IMR-90 (cell line): ENCODE measurements at regions not wholly inside any gene's neighbourhood (a gene's known extent, or its start where the extent isn't known, plus 50 kb on each side); places are given as distances from the start of the nearest gene placed in this dataset.

Experiments
- ATAC-seq: fragments of 200-7000 bp; cut with Tn5 transposase; 2 replicates; pipeline ENCODE4 v1.9.1; 2020; ENCODE audit warnings: low read depth, mild to moderate bottlenecking, moderate library complexity
- BruUV-seq: library from RNA; stranded (reverse); fragments of 400-500 nt; replicated peaks from 2 replicates; lab custom pipeline; 2021; lab: Mats Ljungman, UMichigan
- CTCF ChIA-PET: fragments of 300-600 bp; formaldehyde crosslinking; extraction: SDS; loops from one replicate; lab custom pipeline; 2021; ENCODE audit warnings: antibody characterized with exemption; lab: Yijun Ruan, JAX
- POLR2A ChIA-PET: fragments of 300-600 bp; sonication (Branson Sonifier 250); formaldehyde crosslinking; loops from one replicate; lab custom pipeline; 2022; ENCODE audit warnings: antibody characterized with exemption; ENCODE audit not compliant: unreplicated experiment; lab: Charles Lee
- DNase-seq: peaks from one replicate; pipeline ENCODE4 v3.0.0; 2013
- H2AFZ ChIP-seq: replicated peaks from 2 replicates; pipeline ENCODE3; 2013; ENCODE audit warnings: low read length, mild to moderate bottlenecking; ENCODE audit not compliant: poor library complexity
- H2AK5ac ChIP-seq: 2 replicates; pipeline ENCODE4 v1.6.1; 2013; ENCODE audit warnings: low read depth, low read length, inconsistent platforms
- H2AK9ac ChIP-seq: replicated peaks from 2 replicates; pipeline ENCODE3; 2013; ENCODE audit warnings: mild to moderate bottlenecking, low read depth, low read length, moderate library complexity; ENCODE audit not compliant: poor library complexity
- H2BK120ac ChIP-seq: 2 replicates; pipeline ENCODE4 v1.6.1; 2013; ENCODE audit warnings: low read depth, low read length, inconsistent platforms
- H2BK15ac ChIP-seq: 3 replicates; pipeline ENCODE4 v1.6.1; 2013; ENCODE audit warnings: low read depth, low read length, inconsistent platforms
- H2BK20ac ChIP-seq: 2 replicates; pipeline ENCODE4 v1.6.1; 2013; ENCODE audit warnings: low read depth, mild to moderate bottlenecking, inconsistent platforms, low read length, moderate library complexity
- H2BK5ac ChIP-seq: 2 replicates; pipeline ENCODE4 v1.6.1; 2013; ENCODE audit warnings: mild to moderate bottlenecking, low read depth, low read length, inconsistent platforms; ENCODE audit not compliant: poor library complexity, severe bottlenecking
- H3K14ac ChIP-seq: replicated peaks from 2 replicates; pipeline ENCODE4 v1.6.1; 2013; ENCODE audit warnings: low read depth, low read length, inconsistent platforms
- H3K18ac ChIP-seq: 2 replicates; pipeline ENCODE4 v1.6.1; 2013; ENCODE audit warnings: low read depth, low read length, control low read depth
- H3K23ac ChIP-seq: 2 replicates; pipeline ENCODE4 v1.6.1; 2013; ENCODE audit warnings: low read depth, low read length, inconsistent platforms
- H3K27ac ChIP-seq: 2 replicates; pipeline ENCODE4 v1.5.1; 2013; ENCODE audit warnings: mild to moderate bottlenecking, control low read depth, low read length; ENCODE audit not compliant: insufficient read depth
- H3K27me3 ChIP-seq: 2 replicates; pipeline ENCODE4 v1.6.1; 2013; ENCODE audit warnings: low read length; ENCODE audit not compliant: control insufficient read depth, insufficient read depth
- H3K36me3 ChIP-seq: 2 replicates; pipeline ENCODE4 v1.6.1; 2013; ENCODE audit warnings: low read length, mixed read lengths; ENCODE audit not compliant: control insufficient read depth, insufficient read depth
- H3K4ac ChIP-seq: 2 replicates; pipeline ENCODE4 v1.6.1; 2013; ENCODE audit warnings: low read depth, low read length, inconsistent platforms
- H3K4me1 ChIP-seq: 2 replicates; pipeline ENCODE4 v1.6.1; 2013; ENCODE audit warnings: low read length, mixed read lengths; ENCODE audit not compliant: control insufficient read depth, insufficient read depth
- H3K4me2 ChIP-seq: 2 replicates; pipeline ENCODE4 v1.6.1; 2013; ENCODE audit warnings: low read depth, mild to moderate bottlenecking, control low read depth, low read length, moderate library complexity
- H3K4me3 ChIP-seq: 2 replicates; pipeline ENCODE4 v1.5.1; 2013; ENCODE audit warnings: low read depth, mild to moderate bottlenecking, control low read depth, low read length, moderate library complexity; ENCODE audit not compliant: insufficient read depth
- H3K56ac ChIP-seq: 2 replicates; pipeline ENCODE4 v1.6.1; 2013; ENCODE audit warnings: low read length, inconsistent platforms; ENCODE audit not compliant: insufficient read depth; ENCODE audit errors: extremely low read depth
- H3K79me1 ChIP-seq, 2 experiments: 2 replicates each; pipeline ENCODE4 v1.6.1; 2013; ENCODE audit warnings: low read length in 2 of 2, inconsistent platforms in 1 of 2, low read depth in 1 of 2
- H3K9ac ChIP-seq: 2 replicates; pipeline ENCODE4 v1.6.1; 2013; ENCODE audit warnings: low read depth, low read length, control low read depth
- H3K9me1 ChIP-seq: 2 replicates; pipeline ENCODE4 v1.6.1; 2013; ENCODE audit warnings: low read length, inconsistent platforms; ENCODE audit not compliant: insufficient read depth
- H3K9me3 ChIP-seq: 2 replicates; pipeline ENCODE4 v1.6.1; 2013; ENCODE audit warnings: low read length; ENCODE audit not compliant: control insufficient read depth, insufficient read depth
- H4K20me1 ChIP-seq: 2 replicates; pipeline ENCODE4 v1.6.1; 2013; ENCODE audit warnings: low read length, inconsistent platforms; ENCODE audit not compliant: insufficient read depth
- H4K5ac ChIP-seq: 2 replicates; pipeline ENCODE4 v1.6.1; 2013; ENCODE audit warnings: mild to moderate bottlenecking, low read depth, low read length, control low read depth
- H4K8ac ChIP-seq, 2 experiments: 2 replicates each; pipeline ENCODE4 v1.6.1; 2013; ENCODE audit warnings: low read depth in 2 of 2, low read length in 2 of 2, control low read depth in 1 of 2, inconsistent platforms in 1 of 2
- H4K91ac ChIP-seq: 2 replicates; pipeline ENCODE4 v1.6.1; 2013; ENCODE audit warnings: low read depth, low read length, inconsistent platforms; ENCODE audit not compliant: insufficient read depth
- BHLHE40 ChIP-seq: fragments of 150-350 bp; IDR thresholded peaks from 2 replicates; pipeline ENCODE4 v1.6.1; 2016; ENCODE audit warnings: mild to moderate bottlenecking, low read depth, low read length
- CTCF ChIP-seq: conservative IDR thresholded peaks from 2 replicates; pipeline ENCODE4 v1.5.1; 2012; ENCODE audit warnings: mild to moderate bottlenecking, low read depth, low read length, improper control_type of control experiment
- ELK1 ChIP-seq: fragments of 150-350 bp; IDR thresholded peaks from 2 replicates; pipeline ENCODE4 v1.6.1; 2016; ENCODE audit warnings: low read depth, mild to moderate bottlenecking, low read length, moderate library complexity, borderline replicate concordance
- FOS ChIP-seq: fragments of 150-350 bp; IDR thresholded peaks from 2 replicates; pipeline ENCODE4 v1.6.1; 2016; ENCODE audit warnings: low read depth, low read length
- MAZ ChIP-seq: IDR thresholded peaks from 2 replicates; pipeline ENCODE4 v1.6.1; 2012; ENCODE audit warnings: low read depth, mild to moderate bottlenecking, low read length, improper control_type of control experiment, moderate library complexity, borderline replicate concordance
- MXI1 ChIP-seq: IDR thresholded peaks from 2 replicates; pipeline ENCODE4 v1.6.1; 2012; ENCODE audit warnings: low read depth, mild to moderate bottlenecking, low read length, moderate library complexity, borderline replicate concordance
- NFE2L2 ChIP-seq: fragments of 150-350 bp; IDR thresholded peaks from 2 replicates; pipeline ENCODE4 v1.6.1; 2016; ENCODE audit warnings: low read depth, mild to moderate bottlenecking, low read length
- RAD21 ChIP-seq: IDR thresholded peaks from 2 replicates; pipeline ENCODE4 v1.6.1; 2012; ENCODE audit warnings: low read length, improper control_type of control experiment
- SMC3 ChIP-seq: fragments of 150-350 bp; IDR thresholded peaks from 2 replicates; pipeline ENCODE4 v1.6.1; 2016; ENCODE audit warnings: low read depth, mild to moderate bottlenecking, antibody characterized with exemption, low read length, moderate library complexity
- WGBS, 2 experiments: methylation state at CpG; one replicate each; pipeline versions ENCODE4 v1.1.5 to v1.1.7; 2013; ENCODE audit warnings: missing lambda C conversion rate in 2 of 2; ENCODE audit not compliant: insufficient read length in 1 of 2; ENCODE audit errors: extremely low coverage in 2 of 2; 5-methylcytosine and 5-hydroxymethylcytosine counted together
- dilution Hi-C: fragments of 300-500 bp; cut with HindIII; formaldehyde crosslinking; loops from one replicate; pipeline ENCODE4 v1.14.3; 2018; ENCODE audit warnings: low sequenced_read_pairs; ENCODE audit not compliant: unreplicated experiment
- in situ Hi-C: fragments of 300-500 bp; cut with MboI; formaldehyde crosslinking; loops from 3 replicates; pipeline ENCODE4 v1.14.3; 2019; ENCODE audit warnings: low sequenced_read_pairs, inconsistent platforms, mixed read lengths
- intact Hi-C: fragments of 100-400 bp; cut with micrococcal nuclease; formaldehyde crosslinking; loops from 2 replicates; pipeline ENCODE4 v1.10.0; 2022

- no peak overlapping the region for H2BK20ac ChIP-seq
- H3K36me3 ChIP-seq, result 0 out of 2 replicates have a peak, but pooled peaks cover 2% of the 10 kb centered on the region
- no peak overlapping the region for H4K5ac ChIP-seq
- in situ Hi-C loops (no loop called here), dilution Hi-C loops (no loop called here), intact Hi-C loops (no loop called here)
- H3K79me1 ChIP-seq, result peaks cover 0 to 3% of the 10 kb centered on the region in 2 experiments; a peak in 1 of 4 replicates
- ATAC-seq (no peak), DNase-seq (no peak)
- H4K20me1 ChIP-seq, result no peaks in the 10 kb centered on the region
- no TSS peak for BruUV-seq
- no peak overlapping the region for H4K91ac ChIP-seq
- no peak overlapping the region for H2AK9ac ChIP-seq
- H2AK5ac ChIP-seq, result no peak overlapping the region
- no peaks in the 10 kb centered on the region for H3K9me1 ChIP-seq
- H3K9me3 ChIP-seq, result no peaks in the 10 kb centered on the region
- H2BK15ac ChIP-seq, result no peak overlapping the region
- WGBS, 2 experiments, result no CpG with 5 or more reads among the region's 1 CpG
- no peaks in the 10 kb centered on the region for H3K27me3 ChIP-seq
- H3K27ac ChIP-seq, result no peak overlapping the region
- no peak overlapping the region for H3K4me3 ChIP-seq
- no peak overlapping the region for H2AFZ ChIP-seq
- H3K14ac ChIP-seq, result no peak overlapping the region
- H3K18ac ChIP-seq, result no peak overlapping the region
- no peak overlapping the region for H3K4ac ChIP-seq
- no peak overlapping the region for H3K23ac ChIP-seq
- H4K8ac ChIP-seq, result no peak overlapping the region
- ChIA-PET POLR2A (no interaction called here), CTCF (no interaction called here)
- H3K4me2 ChIP-seq, result no peak overlapping the region
- no peak overlapping the region for H3K56ac ChIP-seq
- no peak overlapping the region for H2BK5ac ChIP-seq
- H3K4me1 ChIP-seq, result 0 out of 2 replicates have a peak, but pooled peaks cover 2% of the 10 kb centered on the region
- H2BK120ac ChIP-seq, result no peak overlapping the region
- H3K9ac ChIP-seq, result no peak overlapping the region
- TF ChIP-seq MXI1 (no peak), BHLHE40 (no peak), CTCF (no peak), RAD21 (no peak), FOS (no peak), ELK1 (no peak), SMC3 (no peak), NFE2L2 (no peak), MAZ (no peak)
Measured at GRCh38 chr2:144290276-144290675, 229.6 kb downstream of the ZEB2 start.
